ENCODE measurements at regions not wholly inside any gene's neighbourhood (a gene's known extent, or its start where the extent isn't known, plus 50 kb on each side); places are given as distances from the start of the nearest gene placed in this dataset.

GRCh38 chr4:105015750-105016149 is 130.9 kb upstream of the TET2 start:
- H3K4me1 ChIP-seq (ENCODE audit: insufficient read depth): no peaks in the 10 kb centered on the region
- H3K9me2 ChIP-seq (replicated peaks; ENCODE audit: insufficient read depth): no peaks in the 10 kb centered on the region
- H3K27me3 ChIP-seq: no peaks in the 10 kb centered on the region
- no peaks in the 10 kb centered on the region for H3K36me3 ChIP-seq (replicated peaks; ENCODE audit: insufficient read depth, low read depth)
- no peaks in the 10 kb centered on the region for H3K79me2 ChIP-seq
- no peaks in the 10 kb centered on the region for H4K20me1 ChIP-seq (ENCODE audit: insufficient read depth, poor library complexity, severe bottlenecking)
- TF ChIP-seq CTCF (IDR thresholded peaks at IDR 0.05; ENCODE audit: poor library complexity) (no peak), EZH2phosphoT487 (IDR thresholded peaks at IDR 0.05; ENCODE audit: low read depth, severe bottlenecking, unreplicated experiment) (no peak), EZH2 (IDR thresholded peaks at IDR 0.05; ENCODE audit: borderline replicate concordance) (no peak)
- no peak overlapping the region for H3K27ac ChIP-seq
- H3K4me2 ChIP-seq: no peak overlapping the region
- H2AFZ ChIP-seq: no peak overlapping the region
- 83% methylated on average over 3 of the region's 3 CpGs for WGBS (ENCODE audit: low lambda C conversion rate, missing lambda C conversion rate)
- H3K9me3 ChIP-seq (ENCODE audit: low read depth): no peaks in the 10 kb centered on the region
- no peak overlapping the region for H3K4me3 ChIP-seq
- no peak for DNase-seq (ENCODE audit: low spot score)

- H4K20me1 ChIP-seq (ENCODE audit: insufficient read depth, poor library complexity, severe bottlenecking): no peaks in the 10 kb centered on the region
- H3K4me3 ChIP-seq: no peak overlapping the region
- no peak overlapping the region for H3K27ac ChIP-seq
- DNase-seq (ENCODE audit: low spot score): no peak
- H2AFZ ChIP-seq: no peak overlapping the region
- H3K36me3 ChIP-seq (replicated peaks; ENCODE audit: insufficient read depth, low read depth): no peaks in the 10 kb centered on the region
- no peak for TF ChIP-seq EZH2phosphoT487 (IDR thresholded peaks at IDR 0.05; ENCODE audit: low read depth, severe bottlenecking, unreplicated experiment)
- no peak for TF ChIP-seq CTCF (IDR thresholded peaks at IDR 0.05; ENCODE audit: poor library complexity)
- no peak for TF ChIP-seq EZH2 (IDR thresholded peaks at IDR 0.05; ENCODE audit: borderline replicate concordance)
- H3K27me3 ChIP-seq: no peaks in the 10 kb centered on the region
- no peaks in the 10 kb centered on the region for H3K79me2 ChIP-seq
- no peak overlapping the region for H3K4me2 ChIP-seq
- no peaks in the 10 kb centered on the region for H3K9me2 ChIP-seq (replicated peaks; ENCODE audit: insufficient read depth)
- H3K4me1 ChIP-seq (ENCODE audit: insufficient read depth): no peaks in the 10 kb centered on the region
- H3K9me3 ChIP-seq (ENCODE audit: low read depth): no peaks in the 10 kb centered on the region
- 57% methylated on average over 6 of the region's 6 CpGs for WGBS (ENCODE audit: low lambda C conversion rate, missing lambda C conversion rate)
Measured at GRCh38 chr4:105022811-105023667, 123.6 kb upstream of the TET2 start.

- Histone ChIP-seq H3K4me3 (no peak overlapping the region), H4K20me1 (ENCODE audit: insufficient read depth, poor library complexity, severe bottlenecking) (no peaks in the 10 kb centered on the region), H3K27ac (no peak overlapping the region), H3K27me3 (no peaks in the 10 kb centered on the region), H3K9me3 (ENCODE audit: low read depth) (no peaks in the 10 kb centered on the region), H3K36me3 (replicated peaks; ENCODE audit: insufficient read depth, low read depth) (no peaks in the 10 kb centered on the region), H2AFZ (no peak overlapping the region), H3K4me2 (no peak overlapping the region), H3K79me2 (no peaks in the 10 kb centered on the region), H3K4me1 (ENCODE audit: insufficient read depth) (no peaks in the 10 kb centered on the region), H3K9me2 (replicated peaks; ENCODE audit: insufficient read depth) (no peaks in the 10 kb centered on the region)
- TF ChIP-seq EZH2phosphoT487 (IDR thresholded peaks at IDR 0.05; ENCODE audit: low read depth, severe bottlenecking, unreplicated experiment): no peak
- no peak for TF ChIP-seq EZH2 (IDR thresholded peaks at IDR 0.05; ENCODE audit: borderline replicate concordance)
- no peak for TF ChIP-seq CTCF (IDR thresholded peaks at IDR 0.05; ENCODE audit: poor library complexity)
- no peak for DNase-seq (ENCODE audit: low spot score)
Measured at GRCh38 chr4:105023668-105024055, 123.0 kb upstream of the TET2 start.
